H7 (cell line): ENCODE measurements at regions not wholly inside any gene's neighbourhood (a gene's known extent, or its start where the extent isn't known, plus 50 kb on each side); places are given as distances from the start of the nearest gene placed in this dataset.

ENCODE experiments used
- DNase-seq: peaks from one replicate; pipeline ENCODE4 v3.0.0; 2012
- H3K27me3 ChIP-seq: 2 replicates; pipeline ENCODE4 v1.6.0; 2011; ENCODE audit warnings: mild to moderate bottlenecking, low read length; ENCODE audit not compliant: control insufficient read depth, insufficient read depth
- H3K36me3 ChIP-seq: replicated peaks from 2 replicates; pipeline ENCODE4 v1.5.1; 2011; ENCODE audit warnings: low read length; ENCODE audit not compliant: control insufficient read depth, insufficient read depth
- H3K4me3 ChIP-seq: 2 replicates; pipeline ENCODE4 v1.5.1; 2011; ENCODE audit warnings: low read depth, mild to moderate bottlenecking, control low read depth, low read length, moderate library complexity; ENCODE audit not compliant: insufficient read depth

DNA sequence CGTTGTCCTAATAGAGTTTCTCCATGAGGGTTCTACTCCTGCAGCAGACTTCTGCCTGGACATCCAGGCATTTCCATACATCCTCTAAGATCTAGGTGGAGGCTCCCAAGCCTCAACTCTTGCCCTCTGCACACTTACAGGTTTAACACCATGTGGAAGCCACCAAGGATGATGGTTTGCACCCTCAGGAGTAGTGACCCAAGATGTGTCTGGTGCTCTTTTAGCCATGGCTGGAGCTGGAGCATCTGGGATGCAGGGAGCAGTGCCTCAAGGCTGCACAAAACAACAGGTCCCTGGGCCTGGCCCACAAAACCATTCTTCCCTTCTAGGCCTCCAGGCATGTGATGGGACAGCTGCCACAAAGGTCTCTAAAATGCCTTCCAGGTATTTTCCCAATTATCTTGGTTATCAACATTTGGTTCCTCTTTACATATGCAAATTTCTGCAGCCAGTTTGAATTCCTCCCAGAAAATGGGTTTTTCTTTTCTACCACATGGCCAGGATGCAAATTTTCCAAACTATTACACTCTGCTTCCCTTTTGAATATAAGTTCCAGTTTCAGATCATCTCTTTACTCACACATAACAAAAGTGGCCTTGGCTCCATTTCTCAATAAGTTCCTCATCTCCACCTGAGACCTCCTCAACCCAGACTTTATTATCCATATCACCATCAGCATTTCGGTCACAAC, 69.5 kb upstream of the GNAZ start:
- DNase-seq, result no peak

DNA sequence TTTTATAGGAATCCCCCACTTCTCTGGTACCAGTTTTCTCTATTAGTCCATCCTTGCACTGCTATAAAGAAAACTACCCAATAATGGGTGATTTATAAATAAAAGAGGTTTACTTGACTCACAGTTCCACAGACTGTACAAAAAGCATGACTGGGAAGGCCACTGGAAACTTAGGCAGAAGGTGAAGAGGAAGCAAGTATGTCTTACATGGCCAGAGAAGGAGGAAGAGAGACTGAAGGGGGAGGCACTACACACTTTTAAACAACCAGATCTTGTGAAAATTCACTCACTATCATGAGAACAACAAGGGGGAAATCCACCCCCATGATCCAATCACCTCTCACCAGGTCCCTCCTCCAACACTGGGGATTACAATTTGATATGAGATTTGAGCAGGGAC, 68.9 kb upstream of the GNAZ start:
- H3K27me3 ChIP-seq, result no peaks in the 10 kb centered on the region
- H3K4me3 ChIP-seq, result no peak overlapping the region
- H3K36me3 ChIP-seq, result no peaks in the 10 kb centered on the region
- DNase-seq, result no peak

More for the DNA sequence above, 69.5 kb upstream of the GNAZ start:
- Histone ChIP-seq H3K4me3 (no peak overlapping the region), H3K27me3 (no peaks in the 10 kb centered on the region), H3K36me3 (no peaks in the 10 kb centered on the region)

DNA sequence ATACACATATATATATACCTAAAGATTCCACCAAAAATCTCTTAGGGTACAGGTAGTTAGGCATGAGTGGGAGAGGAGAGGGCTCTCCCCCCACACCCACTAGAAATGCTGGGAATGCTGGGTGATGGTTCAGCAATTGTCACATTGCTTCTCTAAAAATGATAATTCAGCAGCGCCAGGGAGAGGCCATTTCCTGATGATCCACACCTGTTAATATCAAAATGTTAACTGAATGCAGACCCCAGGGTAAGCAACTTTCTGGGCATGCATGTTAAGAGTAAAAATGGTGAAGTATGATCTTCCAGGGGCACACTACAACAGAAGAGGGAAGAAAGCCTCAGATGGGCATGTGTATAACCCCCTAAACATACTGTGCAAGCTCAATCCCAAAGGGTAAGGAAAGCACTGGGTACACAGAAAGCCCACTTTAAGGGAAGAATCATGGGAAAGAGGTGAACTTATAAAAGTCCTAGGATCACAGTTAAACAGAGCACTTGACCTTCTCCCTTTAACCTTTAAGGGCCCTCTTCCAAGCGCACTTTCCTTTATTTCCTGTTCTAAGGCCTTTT, 67.6 kb upstream of the GNAZ start:
- no peak for DNase-seq
- H3K4me3 ChIP-seq, result no peak overlapping the region
- H3K36me3 ChIP-seq, result no peaks in the 10 kb centered on the region
- no peaks in the 10 kb centered on the region for H3K27me3 ChIP-seq

DNA sequence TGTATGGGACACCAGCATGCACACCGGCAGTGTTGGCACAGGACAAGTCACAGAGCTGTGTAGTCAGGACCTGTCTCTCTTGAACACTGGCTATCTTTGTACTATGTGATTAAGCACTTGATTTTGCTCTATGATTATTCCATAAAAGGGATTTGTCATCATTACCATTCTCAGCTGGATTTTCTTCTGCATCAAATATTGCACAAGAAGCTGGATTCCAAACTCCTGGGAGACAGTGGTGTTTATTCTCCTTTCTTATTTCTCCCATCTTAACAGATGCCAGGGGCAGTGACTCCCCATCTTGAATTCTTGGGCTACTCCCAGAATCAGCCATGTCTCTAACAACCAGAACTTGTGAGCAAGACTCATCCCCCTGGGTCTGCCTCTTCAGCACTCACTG, 62.5 kb upstream of the GNAZ start:
- Histone ChIP-seq H3K4me3 (no peak overlapping the region), H3K27me3 (no peaks in the 10 kb centered on the region; the same call in 1 of the 2 replicates), H3K36me3 (no peaks in the 10 kb centered on the region)
- no peak for DNase-seq

DNA sequence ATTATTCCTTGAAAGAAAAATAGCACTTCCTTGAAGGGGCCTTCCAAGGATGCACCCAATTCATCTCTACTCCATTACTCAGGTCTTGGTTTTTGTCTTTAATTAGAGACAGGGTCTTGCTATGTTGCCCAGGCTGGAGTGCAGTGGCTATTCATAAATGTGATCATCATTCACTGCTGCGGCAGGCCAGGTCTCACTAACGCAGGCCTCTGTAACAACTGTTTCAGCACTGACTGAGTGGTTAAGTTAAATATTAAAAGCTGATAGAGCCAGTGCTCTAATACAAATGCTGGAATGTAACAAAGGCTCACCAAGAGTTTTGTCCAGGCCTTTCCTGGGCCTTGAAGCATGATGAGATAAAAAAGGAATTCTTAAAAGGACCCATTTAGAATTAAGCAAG, 61.4 kb upstream of the GNAZ start:
- Histone ChIP-seq H3K27me3 (no peaks in the 10 kb centered on the region; the same call in 1 of the 2 replicates), H3K4me3 (no peak overlapping the region), H3K36me3 (no peaks in the 10 kb centered on the region)
- no peak for DNase-seq
